ENCODE measurements at regions not wholly inside any gene's neighbourhood (a gene's known extent, or its start where the extent isn't known, plus 50 kb on each side); places are given as distances from the start of the nearest gene placed in this dataset.

DNA sequence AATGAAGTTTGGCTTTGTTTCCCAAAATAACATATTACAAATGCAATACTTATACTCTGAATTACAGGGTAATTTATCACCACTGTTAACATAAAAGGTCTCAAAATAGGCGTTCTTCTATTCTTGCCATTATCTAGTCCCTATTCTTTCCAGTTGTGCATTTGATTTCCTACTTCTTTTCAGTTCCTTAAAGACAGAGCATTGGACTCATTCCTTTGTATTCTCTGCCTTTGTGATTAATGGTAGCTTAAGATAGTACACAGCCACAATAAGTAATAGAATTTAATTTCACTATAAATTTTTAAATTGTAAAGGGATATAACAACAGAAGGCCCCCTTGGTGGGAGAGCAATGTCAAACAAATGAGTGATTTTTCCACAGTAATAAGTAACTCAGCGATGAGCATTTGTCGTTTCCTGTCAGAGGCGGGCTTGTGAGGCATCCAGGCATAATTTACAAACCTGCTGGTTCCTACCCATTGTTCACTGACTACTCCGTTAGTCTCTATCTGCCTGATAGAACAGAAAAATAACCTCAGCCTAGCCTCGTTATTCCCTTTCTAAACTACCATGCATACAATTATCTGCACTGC lies 456.6 kb upstream of the REG3G start:
- no peak overlapping the region for H3K27ac Mint-ChIP-seq
- Histone ChIP-seq H3K27me3 (ENCODE audit: insufficient read depth, low read length) (no peaks in the 10 kb centered on the region), H4K8ac (replicated peaks; ENCODE audit: insufficient read length, low read depth, low read length) (no peak overlapping the region), H3K23me2 (ENCODE audit: insufficient read length, low read depth, low read length, poor library complexity, severe bottlenecking) (no peaks in the 10 kb centered on the region), H3K79me2 (ENCODE audit: insufficient read depth, low read length) (no peaks in the 10 kb centered on the region), H2BK12ac (ENCODE audit: insufficient read length, low read depth, low read length) (no peak overlapping the region), H3T11ph (ENCODE audit: low read length) (no peak overlapping the region), H2BK120ac (ENCODE audit: low read depth, low read length, poor library complexity, severe bottlenecking) (no peak overlapping the region), H2AK5ac (ENCODE audit: insufficient read length, low read length) (no peak overlapping the region), H3K14ac (ENCODE audit: insufficient read depth, low read length) (no peak overlapping the region), H3K4me2 (ENCODE audit: insufficient read depth, insufficient read length, low read length) (no peak overlapping the region), H3K9ac (ENCODE audit: extremely low read depth, insufficient read length, low read length) (no peak overlapping the region), H2BK5ac (ENCODE audit: insufficient read length, low read length) (no peak overlapping the region), H3K9me3 (ENCODE audit: control insufficient read depth, low read depth, low read length) (no peaks in the 10 kb centered on the region), H2BK20ac (ENCODE audit: low read depth, low read length, poor library complexity, severe bottlenecking) (no peak overlapping the region), H3K23ac (ENCODE audit: insufficient read length, low read depth, low read length) (no peak overlapping the region), H4K5ac (ENCODE audit: insufficient read length, low read depth, low read length) (no peak overlapping the region), H3K18ac (ENCODE audit: insufficient read length, low read depth, low read length) (no peak overlapping the region), H2BK15ac (ENCODE audit: low read depth, low read length) (no peak overlapping the region), H3K4ac (ENCODE audit: low read depth, low read length) (no peak overlapping the region), H4K20me1 (ENCODE audit: control insufficient read depth, insufficient read depth, insufficient read length) (no peaks in the 10 kb centered on the region), H2AFZ (ENCODE audit: low read length) (no peak overlapping the region), H3K79me1 (ENCODE audit: insufficient read depth, low read depth, low read length, poor library complexity, severe bottlenecking) (no peaks in the 10 kb centered on the region), H3K27ac (ENCODE audit: insufficient read length, low read depth, low read length) (no peak overlapping the region), H3K4me1 (ENCODE audit: insufficient read depth, low read length) (no peaks in the 10 kb centered on the region), H4K91ac (ENCODE audit: insufficient read length, low read depth, low read length) (no peak overlapping the region), H3K56ac (ENCODE audit: insufficient read length, low read depth, low read length) (no peak overlapping the region)
- H3K9me3 Mint-ChIP-seq = no peaks in the 10 kb centered on the region
- H3K36me3 Mint-ChIP-seq (ENCODE audit: insufficient read depth in 1 of 3, low read depth in 3 of 3) = peaks cover 0 to 3% (median 0%) of the 10 kb centered on the region in 3 experiments; a peak in 1 of 7 replicates
- TF ChIP-seq, protein P1, sequence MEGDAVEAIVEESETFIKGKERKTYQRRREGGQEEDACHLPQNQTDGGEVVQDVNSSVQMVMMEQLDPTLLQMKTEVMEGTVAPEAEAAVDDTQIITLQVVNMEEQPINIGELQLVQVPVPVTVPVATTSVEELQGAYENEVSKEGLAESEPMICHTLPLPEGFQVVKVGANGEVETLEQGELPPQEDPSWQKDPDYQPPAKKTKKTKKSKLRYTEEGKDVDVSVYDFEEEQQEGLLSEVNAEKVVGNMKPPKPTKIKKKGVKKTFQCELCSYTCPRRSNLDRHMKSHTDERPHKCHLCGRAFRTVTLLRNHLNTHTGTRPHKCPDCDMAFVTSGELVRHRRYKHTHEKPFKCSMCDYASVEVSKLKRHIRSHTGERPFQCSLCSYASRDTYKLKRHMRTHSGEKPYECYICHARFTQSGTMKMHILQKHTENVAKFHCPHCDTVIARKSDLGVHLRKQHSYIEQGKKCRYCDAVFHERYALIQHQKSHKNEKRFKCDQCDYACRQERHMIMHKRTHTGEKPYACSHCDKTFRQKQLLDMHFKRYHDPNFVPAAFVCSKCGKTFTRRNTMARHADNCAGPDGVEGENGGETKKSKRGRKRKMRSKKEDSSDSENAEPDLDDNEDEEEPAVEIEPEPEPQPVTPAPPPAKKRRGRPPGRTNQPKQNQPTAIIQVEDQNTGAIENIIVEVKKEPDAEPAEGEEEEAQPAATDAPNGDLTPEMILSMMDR (conservative IDR thresholded peaks at IDR 0.05) = no peak
- no peak for DNase-seq
- peaks cover 0 to 5% of the 10 kb centered on the region in 2 experiments; a peak in 2 of 4 replicates for H3K4me1 Mint-ChIP-seq
- H3K4me3 Mint-ChIP-seq = no peak overlapping the region
- no CpG with 5 or more reads among the region's 6 CpGs for WGBS (ENCODE audit: extremely low coverage, insufficient read length, low lambda C conversion rate)
- H3K27me3 Mint-ChIP-seq (ENCODE audit: low read depth) = no peaks in the 10 kb centered on the region

Data from H9 (cell line).